ENCODE measurements at regions not wholly inside any gene's neighbourhood (a gene's known extent, or its start where the extent isn't known, plus 50 kb on each side); places are given as distances from the start of the nearest gene placed in this dataset.
A peak's percentile ranks its signal among the peaks of the same experiment; 100 is the strongest.

GRCh38 chr7:73971322-73971703 is 56.7 kb upstream of the ELN start:
- Histone ChIP-seq H3K4me1 (no peaks in the 10 kb centered on the region), H3K27ac (no peak overlapping the region), H3K36me3 (no peaks in the 10 kb centered on the region), H3K4me3 (no peak overlapping the region), H3K9me3 (no peaks in the 10 kb centered on the region), H3K27me3 (no peaks in the 10 kb centered on the region)
- no peak for TF ChIP-seq CTCF (IDR thresholded peaks at IDR 0.05)
- no peak for DNase-seq (ENCODE audit: low spot score)

GRCh38 chr7:73971704-73972341 is 56.1 kb upstream of the ELN start:
- Histone ChIP-seq H3K27ac (no peak overlapping the region), H3K4me3 (no peak overlapping the region), H3K4me1 (no peaks in the 10 kb centered on the region)

GRCh38 chr7:73972614-73973013 is 55.4 kb upstream of the ELN start:
- TF ChIP-seq CTCF (IDR thresholded peaks at IDR 0.05): no peak
- Histone ChIP-seq H3K4me3 (no peak overlapping the region), H3K9me3 (no peaks in the 10 kb centered on the region), H3K4me1 (no peaks in the 10 kb centered on the region), H3K27me3 (no peaks in the 10 kb centered on the region), H3K27ac (no peak overlapping the region), H3K36me3 (no peaks in the 10 kb centered on the region)
- DNase-seq (ENCODE audit: low spot score): no peak

More at GRCh38 chr7:73971704-73972341, 56.1 kb upstream of the ELN start:
- no peaks in the 10 kb centered on the region for H3K27me3 ChIP-seq
- H3K9me3 ChIP-seq: no peaks in the 10 kb centered on the region
- no peak for DNase-seq (ENCODE audit: low spot score)
- H3K36me3 ChIP-seq: no peaks in the 10 kb centered on the region
- no peak for TF ChIP-seq CTCF (IDR thresholded peaks at IDR 0.05)

- TF ChIP-seq CTCF (IDR thresholded peaks at IDR 0.05): no peak
- Histone ChIP-seq H3K4me3 (no peak overlapping the region), H3K27ac (no peak overlapping the region), H3K36me3 (no peaks in the 10 kb centered on the region), H3K9me3 (no peaks in the 10 kb centered on the region), H3K27me3 (no peaks in the 10 kb centered on the region), H3K4me1 (no peaks in the 10 kb centered on the region)
- DNase-seq (ENCODE audit: low spot score): peak; percentile 51
Observed at GRCh38 chr7:73973091-73973490, 54.9 kb upstream of the ELN start.

- Histone ChIP-seq H3K4me1 (no peaks in the 10 kb centered on the region), H3K27ac (no peak overlapping the region), H3K36me3 (no peaks in the 10 kb centered on the region), H3K9me3 (no peaks in the 10 kb centered on the region), H3K4me3 (no peak overlapping the region), H3K27me3 (no peaks in the 10 kb centered on the region)
- DNase-seq (ENCODE audit: low spot score): peak; percentile 52
- TF ChIP-seq CTCF (IDR thresholded peaks at IDR 0.05): no peak
Observed at GRCh38 chr7:73974101-73974947, 53.6 kb upstream of the ELN start.
